ENCODE measurements at regions not wholly inside any gene's neighbourhood (a gene's known extent, or its start where the extent isn't known, plus 50 kb on each side); places are given as distances from the start of the nearest gene placed in this dataset.
A peak's percentile ranks its signal among the peaks of the same experiment; 100 is the strongest.
"Not testable (repeated sequence)": the region's sequence is repeated elsewhere in the genome, so short reads cannot be mapped to it uniquely, and the experiment has no call there.

GRCh38 chr16:26583803-26584202 is 482.9 kb upstream of the C16orf82 start:
- DNase-seq (ENCODE audit: low read depth, low spot score) = no peak

- no peak for DNase-seq (ENCODE audit: low read depth, low spot score)
These were observed 473.0 kb upstream of the C16orf82 start for GRCh38 chr16:26593700-26594099.

- DNase-seq (ENCODE audit: low read depth, low spot score) = no peak
These were observed 472.1 kb upstream of the C16orf82 start for GRCh38 chr16:26594666-26595065.

GRCh38 chr16:26595199-26595598 is 471.5 kb upstream of the C16orf82 start:
- DNase-seq (ENCODE audit: low read depth, low spot score) = no peak

- not testable (repeated sequence) for DNase-seq (ENCODE audit: low read depth, low spot score)
These were observed 470.7 kb upstream of the C16orf82 start for GRCh38 chr16:26596033-26596432.

GRCh38 chr16:26598061-26598460 is 468.7 kb upstream of the C16orf82 start:
- DNase-seq (ENCODE audit: low read depth, low spot score) = no peak

- DNase-seq (ENCODE audit: low read depth, low spot score) = peak; percentile 82
These were observed 467.5 kb upstream of the C16orf82 start for GRCh38 chr16:26598998-26599784.

GRCh38 chr16:26599785-26600104 is 467.0 kb upstream of the C16orf82 start:
- DNase-seq (ENCODE audit: low read depth, low spot score) = peak; percentile 33

GRCh38 chr16:26601335-26601734 is 465.4 kb upstream of the C16orf82 start:
- no peak for DNase-seq (ENCODE audit: low read depth, low spot score)

- no peak for DNase-seq (ENCODE audit: low read depth, low spot score)
These were observed 461.0 kb upstream of the C16orf82 start for GRCh38 chr16:26605626-26606271.

GRCh38 chr16:26606381-26607150 is 460.2 kb upstream of the C16orf82 start:
- no peak for DNase-seq (ENCODE audit: low read depth, low spot score)

GRCh38 chr16:26614237-26614841 is 452.4 kb upstream of the C16orf82 start:
- DNase-seq (ENCODE audit: low read depth, low spot score) = no peak

GRCh38 chr16:26623442-26623841 is 443.3 kb upstream of the C16orf82 start:
- no peak for DNase-seq (ENCODE audit: low read depth, low spot score)

- no peak for DNase-seq (ENCODE audit: low read depth, low spot score)
These were observed 438.8 kb upstream of the C16orf82 start for GRCh38 chr16:26627958-26628357.

- not testable (repeated sequence) for DNase-seq (ENCODE audit: low read depth, low spot score)
These were observed 435.4 kb upstream of the C16orf82 start for GRCh38 chr16:26631365-26631764.

- no peak for DNase-seq (ENCODE audit: low read depth, low spot score)
These were observed 424.6 kb upstream of the C16orf82 start for GRCh38 chr16:26642047-26642664.

- DNase-seq (ENCODE audit: low read depth, low spot score) = no peak
These were observed 423.2 kb upstream of the C16orf82 start for GRCh38 chr16:26643519-26643918.

- no peak for DNase-seq (ENCODE audit: low read depth, low spot score)
These were observed 421.7 kb upstream of the C16orf82 start for GRCh38 chr16:26644912-26645543.

- DNase-seq (ENCODE audit: low read depth, low spot score) = peak; percentile 9
These were observed 421.1 kb upstream of the C16orf82 start for GRCh38 chr16:26645614-26646013.

- DNase-seq (ENCODE audit: low read depth, low spot score) = no peak
These were observed 418.9 kb upstream of the C16orf82 start for GRCh38 chr16:26647870-26648269.

GRCh38 chr16:26648851-26649250 is 417.9 kb upstream of the C16orf82 start:
- DNase-seq (ENCODE audit: low read depth, low spot score) = no peak
